NB4 (cell line): ENCODE measurements at regions not wholly inside any gene's neighbourhood (a gene's known extent, or its start where the extent isn't known, plus 50 kb on each side); places are given as distances from the start of the nearest gene placed in this dataset.

Experiments used
- DNase-seq: peaks from one replicate; pipeline ENCODE4 v3.0.0; 2010; ENCODE audit warnings: low read depth
- H3K4me3 ChIP-seq: one replicate; pipeline ENCODE4 v1.5.1; 2011; ENCODE audit warnings: mild to moderate bottlenecking, low read depth, low read length, moderate library complexity
- CTCF ChIP-seq: IDR thresholded peaks from one replicate; pipeline ENCODE4 v1.5.1; 2012; ENCODE audit warnings: low read depth, low read length
- MAX ChIP-seq: IDR thresholded peaks from 2 replicates; pipeline ENCODE4 v1.6.1; 2011; ENCODE audit warnings: low read depth, low read length
- MYC ChIP-seq: IDR thresholded peaks from 2 replicates; pipeline ENCODE4 v1.6.1; 2011; ENCODE audit warnings: low read depth, low read length
- POLR2A ChIP-seq: IDR thresholded peaks from 2 replicates; pipeline ENCODE4 v1.6.1; 2011; ENCODE audit warnings: mild to moderate bottlenecking; ENCODE audit not compliant: insufficient read length; ENCODE audit errors: extremely low read depth

DNA sequence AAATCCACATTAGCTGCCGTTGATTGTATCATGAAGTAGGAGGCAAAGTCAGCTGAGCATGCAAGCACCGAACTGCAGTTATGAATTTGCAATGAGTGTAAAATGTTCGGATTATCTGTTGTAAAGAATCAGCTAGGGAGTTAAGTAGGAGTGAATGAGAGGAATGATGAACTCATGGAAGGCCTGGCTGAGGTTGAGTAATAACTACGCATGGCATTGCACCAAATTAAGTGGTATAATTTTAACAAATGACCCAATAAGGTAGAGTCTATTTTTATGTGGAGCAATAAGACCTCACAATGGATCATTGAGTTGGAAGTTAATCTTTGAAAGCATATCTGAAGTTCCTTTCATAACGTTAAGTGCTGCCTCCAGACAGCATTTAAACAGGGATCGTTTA, 288.2 kb upstream of the CHST9 start:
- H3K4me3 ChIP-seq: no peak overlapping the region
- TF ChIP-seq MYC (no peak), MAX (no peak), CTCF (no peak), POLR2A (no peak)
- DNase-seq: no peak

- H3K4me3 ChIP-seq: no peak overlapping the region
- no peak for DNase-seq
- TF ChIP-seq CTCF (no peak), POLR2A (no peak), MAX (no peak), MYC (no peak)
These were observed 282.0 kb upstream of the CHST9 start for GRCh38 chr18:27467073-27467472.

- DNase-seq: peak; percentile 20
- H3K4me3 ChIP-seq: no peak overlapping the region
- TF ChIP-seq MYC (no peak), POLR2A (no peak), CTCF (no peak), MAX (no peak)
These were observed 276.8 kb upstream of the CHST9 start for GRCh38 chr18:27461957-27462356.

- no peak overlapping the region for H3K4me3 ChIP-seq
- peak; percentile 37 for DNase-seq
- TF ChIP-seq CTCF (no peak), MAX (peak; percentile 58)
These were observed 264.0 kb upstream of the CHST9 start for GRCh38 chr18:27449104-27449503.

DNA sequence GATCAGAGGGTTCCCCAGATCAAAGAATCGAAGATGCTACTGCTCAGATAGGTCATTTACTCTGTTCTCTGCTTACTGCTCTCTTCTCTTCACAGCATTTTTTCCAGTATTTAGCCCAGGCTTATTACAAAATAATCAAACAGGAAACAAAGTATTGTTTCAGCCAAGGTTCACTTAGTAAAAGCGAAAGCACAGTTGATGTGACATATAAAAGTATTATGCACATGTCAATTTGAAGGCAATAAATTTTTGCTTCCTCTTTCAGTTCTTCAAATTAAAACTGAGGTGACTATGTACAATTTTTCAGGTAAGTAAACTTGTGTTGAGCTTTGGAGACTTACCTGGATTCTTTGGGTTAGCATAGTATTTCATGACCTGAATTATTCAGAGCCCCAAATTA, 262.8 kb upstream of the CHST9 start:
- TF ChIP-seq MYC (no peak), POLR2A (no peak), CTCF (no peak)
- no peak for DNase-seq
- no peak overlapping the region for H3K4me3 ChIP-seq

- TF ChIP-seq CTCF: no peak
- TF ChIP-seq MAX: no peak
- TF ChIP-seq POLR2A: no peak
- no peak for TF ChIP-seq MYC
- DNase-seq: no peak
- H3K4me3 ChIP-seq: no peak overlapping the region
These were observed 262.4 kb upstream of the CHST9 start for GRCh38 chr18:27447451-27447881.
